NCI-H1092 (cell line): ENCODE measurements at regions not wholly inside any gene's neighbourhood (a gene's known extent, or its start where the extent isn't known, plus 50 kb on each side); places are given as distances from the start of the nearest gene placed in this dataset.
A peak's percentile ranks its signal among the peaks of the same experiment; 100 is the strongest.

Source experiments
- DNase-seq: peaks from one replicate; lab custom pipeline; 2025; lab: John Stamatoyannopoulos, UW

DNA sequence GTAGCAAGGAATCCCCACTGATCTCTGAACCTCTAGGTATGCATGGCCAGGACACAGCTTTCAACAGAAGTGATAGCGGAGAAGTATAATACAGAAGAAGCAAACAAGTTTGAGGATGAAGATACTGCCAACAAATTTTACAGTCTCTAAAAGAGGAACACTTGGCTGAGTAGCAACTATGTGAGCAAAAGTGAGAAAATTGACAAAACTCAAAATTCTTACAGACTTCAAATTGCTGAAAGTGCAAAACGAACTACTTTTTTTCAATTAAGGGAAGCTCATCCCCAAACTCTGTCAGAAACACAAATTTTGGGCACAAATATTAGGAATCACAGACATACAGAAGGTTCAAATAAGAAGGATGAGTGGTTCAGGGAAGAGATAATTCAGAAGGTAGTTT lies 1324.6 kb downstream of the LRFN5 start:
- DNase-seq, result no peak

DNA sequence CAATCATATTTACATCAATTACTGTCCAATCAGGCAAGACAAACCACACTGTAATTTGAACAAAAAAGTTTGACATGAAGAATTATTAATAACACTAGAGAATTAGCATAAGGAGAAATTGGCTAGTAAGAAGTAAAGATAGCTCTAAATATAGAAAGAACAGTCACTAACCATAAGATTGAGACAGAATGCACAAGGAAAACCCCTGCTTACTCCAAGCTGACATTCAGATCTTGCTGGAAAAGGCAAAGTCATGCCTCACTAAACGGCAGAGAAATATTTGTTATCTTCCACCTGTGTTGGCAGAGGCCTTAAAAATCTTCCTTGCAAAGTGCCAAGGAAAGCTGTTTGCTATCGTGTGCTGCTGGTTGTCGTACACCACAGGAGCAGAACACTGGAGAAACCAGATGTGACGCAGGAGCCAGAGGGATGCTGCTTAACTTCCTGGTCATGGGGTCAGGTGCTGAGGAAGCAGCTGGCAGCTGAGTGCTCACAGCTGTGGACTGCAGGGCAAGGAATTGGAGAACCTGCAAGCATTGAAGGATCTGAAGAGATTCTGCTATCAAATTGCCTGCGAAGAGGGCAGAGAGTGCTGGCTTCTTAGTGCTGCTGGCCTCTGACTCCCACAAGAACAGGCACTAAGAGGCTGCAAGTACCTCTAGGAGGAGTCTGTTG lies 1323.3 kb downstream of the LRFN5 start:
- DNase-seq, result peak; percentile 28

DNA sequence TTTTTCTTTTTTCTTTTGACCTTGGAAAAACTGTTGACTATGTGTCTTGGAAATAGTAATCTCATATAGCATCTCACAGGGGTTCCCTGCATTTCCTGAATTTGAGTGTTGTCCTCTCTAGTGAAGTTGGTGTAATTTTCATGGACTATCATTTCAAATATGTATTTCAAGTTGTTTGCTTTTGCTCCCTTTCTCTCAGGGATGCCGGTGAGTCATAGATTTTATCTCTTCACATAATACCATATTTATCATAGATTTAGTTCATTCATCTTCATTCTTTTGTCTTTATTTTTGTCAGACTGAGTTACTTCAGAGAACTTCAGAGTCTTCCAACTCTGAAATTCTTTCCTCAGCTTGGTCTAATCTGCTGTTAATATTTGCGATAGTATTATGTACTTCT lies 1320.6 kb downstream of the LRFN5 start:
- DNase-seq, result no peak

DNA sequence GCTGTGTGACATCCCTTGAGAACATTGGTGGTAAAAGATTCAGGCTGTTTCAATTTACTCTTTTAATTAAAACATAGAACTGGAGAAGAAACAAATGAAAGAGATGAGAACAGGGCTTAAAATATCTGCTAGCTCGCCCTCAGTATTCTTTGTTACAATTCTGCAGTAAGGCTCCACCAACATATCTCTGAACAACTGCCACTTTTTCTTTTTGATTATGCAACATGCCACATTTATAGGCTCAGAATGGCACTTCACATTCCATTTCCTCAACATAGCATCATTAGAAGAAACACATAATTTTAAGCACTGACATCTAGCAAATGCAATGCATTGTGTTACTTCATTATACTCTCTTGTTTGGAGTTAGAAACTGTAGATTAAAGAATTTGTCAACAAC lies 1315.2 kb downstream of the LRFN5 start:
- DNase-seq, result no peak

DNA sequence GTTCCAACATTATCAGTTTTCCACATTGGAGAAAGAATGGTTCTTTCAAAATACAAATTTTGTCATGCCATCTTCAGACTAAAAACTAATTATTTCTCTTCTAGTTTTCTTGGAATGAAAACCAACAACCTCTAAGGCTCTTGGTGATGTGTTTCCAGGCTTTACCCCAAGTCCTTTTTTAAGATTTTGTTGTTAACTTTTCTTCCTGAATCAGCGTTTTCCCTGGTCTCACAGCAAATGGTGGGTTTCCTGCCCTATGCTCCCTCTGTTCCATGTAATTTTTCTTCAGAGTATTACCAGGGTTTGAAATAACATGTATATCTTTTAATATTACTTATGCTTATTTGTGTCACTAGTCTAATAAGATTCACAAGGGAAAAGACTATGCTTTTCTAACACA lies 1311.9 kb downstream of the LRFN5 start:
- no peak for DNase-seq

DNA sequence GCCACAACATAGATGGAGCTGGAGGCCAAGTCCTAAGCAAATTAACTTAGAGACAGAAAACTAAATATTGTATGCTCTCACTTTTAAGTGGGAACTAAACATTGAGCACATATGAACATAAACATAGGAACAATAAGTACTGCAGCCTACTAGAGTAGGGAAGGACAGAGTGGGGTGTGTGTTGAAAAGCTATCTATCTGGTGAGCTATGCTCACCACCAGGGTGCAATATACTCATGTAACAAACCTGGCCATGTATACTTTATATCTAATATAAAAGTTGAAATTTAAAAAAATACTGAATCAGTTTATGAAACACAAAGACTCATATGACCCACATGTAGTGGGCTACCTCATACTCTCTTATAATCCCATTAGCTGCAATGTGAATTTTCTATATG lies 1305.0 kb downstream of the LRFN5 start:
- DNase-seq, result no peak

DNA sequence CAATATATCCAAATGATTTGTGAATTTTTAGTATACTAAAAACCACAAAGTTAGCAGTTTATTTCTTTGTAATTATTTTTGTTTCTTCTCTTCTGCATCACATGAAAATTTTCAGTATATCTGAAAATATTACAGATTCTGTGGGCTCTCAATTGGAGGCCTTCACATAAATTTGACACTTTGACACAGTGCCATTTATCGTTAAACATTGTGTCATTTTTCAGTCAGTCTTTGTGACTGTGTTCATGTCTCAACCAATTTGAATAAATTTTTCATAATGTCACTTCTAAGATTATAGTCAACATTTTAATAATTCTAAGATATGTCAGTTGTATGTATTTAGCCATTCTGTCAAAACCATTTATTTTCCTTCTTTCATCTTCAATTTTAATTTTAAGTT lies 1303.0 kb downstream of the LRFN5 start:
- no peak for DNase-seq

DNA sequence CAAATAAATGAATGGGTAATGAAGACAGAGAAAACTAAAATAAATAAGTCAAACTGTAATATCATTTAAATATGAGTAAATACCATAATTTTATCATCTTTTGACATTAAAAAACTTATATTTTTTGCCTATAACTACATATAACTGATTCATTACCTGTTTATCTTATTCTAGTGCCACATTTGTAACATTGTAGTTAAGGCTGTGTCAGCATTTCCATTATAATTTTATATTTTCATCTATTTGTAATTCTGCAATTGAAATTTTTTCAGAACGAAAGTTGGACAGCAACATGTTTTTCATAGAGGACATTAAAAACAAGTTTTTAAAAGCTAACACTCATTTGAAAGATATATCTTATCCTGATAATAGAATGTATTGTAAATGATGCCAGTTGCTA lies 1286.5 kb downstream of the LRFN5 start:
- no peak for DNase-seq

DNA sequence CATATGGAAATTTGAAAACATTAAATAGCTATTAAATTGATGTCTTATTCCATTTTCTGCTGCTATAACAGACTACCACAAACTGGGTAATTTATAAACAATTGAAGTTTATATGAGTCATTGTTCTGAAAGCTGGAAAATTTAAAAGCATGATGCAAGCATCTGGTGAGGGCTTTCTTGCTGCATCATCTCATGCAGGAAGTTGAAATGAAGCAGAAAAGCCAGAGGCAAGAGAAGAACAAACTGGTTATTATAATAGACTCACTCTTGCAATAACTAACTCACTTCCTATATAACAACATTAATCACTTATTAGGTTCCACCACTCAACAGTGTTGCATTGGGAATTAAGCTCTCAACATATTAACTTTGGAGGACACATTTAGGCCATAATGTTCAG lies 1277.4 kb downstream of the LRFN5 start:
- DNase-seq, result no peak

DNA sequence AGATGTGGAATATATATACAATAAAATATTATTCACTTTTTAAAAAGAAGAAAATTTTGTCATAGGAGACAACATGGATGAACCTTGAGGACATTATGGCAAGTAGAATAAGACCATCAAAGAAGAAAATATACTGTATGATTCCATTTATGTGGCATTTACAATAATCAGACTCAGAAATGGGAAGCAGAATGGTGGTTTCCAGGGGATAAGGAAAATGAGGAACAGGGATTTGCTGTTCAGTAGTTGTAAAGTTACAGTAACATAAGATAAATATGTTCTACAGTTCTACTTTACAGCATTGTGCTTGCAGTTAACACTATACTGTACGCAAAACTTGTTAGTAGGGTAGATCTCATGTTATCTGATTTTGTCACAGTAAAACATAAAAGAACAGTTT lies 1271.0 kb downstream of the LRFN5 start:
- no peak for DNase-seq

DNA sequence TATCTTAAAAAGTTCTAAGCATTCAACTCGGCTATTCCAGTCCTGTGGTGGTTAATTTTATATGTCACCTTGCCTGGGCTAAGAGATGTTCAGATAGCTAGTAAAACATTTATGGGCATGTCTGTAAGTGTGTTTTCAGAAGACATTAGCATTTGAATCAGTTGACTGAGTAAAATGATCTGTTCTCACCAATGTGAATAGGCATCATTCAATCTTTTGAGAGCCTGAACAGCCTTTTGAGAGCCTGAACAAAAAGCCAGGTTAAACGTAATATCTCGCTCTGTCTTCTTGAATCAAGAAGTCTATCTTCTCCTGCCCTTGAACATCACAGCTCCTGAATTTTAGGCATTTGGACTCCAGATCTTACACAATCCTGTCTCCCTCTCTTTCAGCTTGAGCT lies 1266.1 kb downstream of the LRFN5 start:
- DNase-seq, result no peak

DNA sequence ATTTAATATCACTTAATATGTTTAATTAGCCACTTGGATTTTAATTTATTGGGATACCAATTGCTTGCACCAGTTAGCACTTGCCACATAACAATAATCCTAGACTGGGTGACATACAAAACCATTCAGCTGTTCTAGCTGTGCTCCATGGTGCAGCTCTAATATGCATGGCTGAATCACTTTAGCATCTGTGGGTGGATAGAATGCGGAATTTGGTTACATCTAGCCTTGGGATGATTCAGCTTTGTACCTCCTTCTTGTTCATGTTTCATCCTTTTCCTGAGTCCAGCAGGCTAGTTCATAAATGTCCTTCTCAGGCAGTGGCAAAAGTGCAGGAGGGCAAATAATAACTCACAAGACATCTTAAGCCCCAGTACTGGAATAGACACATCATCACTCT lies 1263.0 kb downstream of the LRFN5 start:
- DNase-seq, result no peak

DNA sequence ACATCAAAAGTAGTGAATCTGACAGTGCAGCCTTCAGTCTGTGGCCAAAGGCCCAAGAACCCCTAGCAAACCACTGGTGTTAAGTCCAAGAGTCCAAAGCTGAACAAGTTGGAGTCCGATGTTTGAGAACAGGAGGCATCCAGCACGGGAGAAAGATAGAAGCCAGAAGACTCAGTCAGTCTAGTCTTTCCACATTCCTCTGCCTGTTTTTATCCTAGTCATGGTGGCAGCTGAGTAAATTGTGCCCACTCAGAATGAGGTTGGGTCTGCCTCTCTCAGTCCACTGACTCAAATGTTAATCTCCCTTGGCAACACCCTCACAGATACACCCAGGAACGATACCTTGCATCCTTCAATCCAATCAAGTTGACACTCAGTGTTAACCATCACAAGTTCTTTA lies 1255.4 kb downstream of the LRFN5 start:
- DNase-seq, result no peak

DNA sequence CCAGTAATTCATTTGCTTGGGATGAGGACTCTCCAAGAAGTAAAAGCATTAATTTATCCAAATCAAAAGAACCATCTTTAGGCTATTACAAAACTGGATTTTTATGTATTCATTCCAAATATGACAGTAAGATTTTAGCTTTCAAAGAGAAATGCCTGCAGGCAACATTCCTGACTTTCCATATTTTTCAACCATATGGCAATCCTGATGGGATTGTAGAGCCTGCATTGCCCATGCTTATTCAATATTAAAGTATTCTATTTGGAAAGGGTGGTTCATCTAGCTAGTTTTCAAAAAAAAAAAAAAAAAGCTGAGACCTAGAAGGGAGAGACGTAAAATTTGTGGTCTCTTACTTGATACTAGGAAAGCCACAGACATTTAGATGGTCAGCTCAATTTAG lies 1253.7 kb downstream of the LRFN5 start:
- no peak for DNase-seq

DNA sequence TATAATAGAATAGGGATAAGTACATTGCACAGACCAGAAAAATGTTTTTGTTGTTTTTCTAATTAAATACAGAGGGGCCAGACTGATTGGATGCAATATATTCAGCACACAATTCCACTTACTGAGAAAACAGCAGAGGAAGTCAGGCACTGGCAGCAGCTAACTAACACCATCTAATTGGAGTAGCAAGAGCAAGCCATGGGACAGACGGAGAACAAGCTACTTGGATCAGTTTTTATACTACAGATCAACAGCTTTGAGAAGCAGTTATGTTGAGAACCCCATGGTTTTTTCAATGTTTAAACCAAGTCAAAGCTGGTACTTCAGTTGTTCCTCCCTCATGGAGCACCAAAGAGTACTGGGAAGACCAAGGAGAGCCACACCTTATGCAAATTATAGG lies 1249.4 kb downstream of the LRFN5 start:
- DNase-seq, result no peak

DNA sequence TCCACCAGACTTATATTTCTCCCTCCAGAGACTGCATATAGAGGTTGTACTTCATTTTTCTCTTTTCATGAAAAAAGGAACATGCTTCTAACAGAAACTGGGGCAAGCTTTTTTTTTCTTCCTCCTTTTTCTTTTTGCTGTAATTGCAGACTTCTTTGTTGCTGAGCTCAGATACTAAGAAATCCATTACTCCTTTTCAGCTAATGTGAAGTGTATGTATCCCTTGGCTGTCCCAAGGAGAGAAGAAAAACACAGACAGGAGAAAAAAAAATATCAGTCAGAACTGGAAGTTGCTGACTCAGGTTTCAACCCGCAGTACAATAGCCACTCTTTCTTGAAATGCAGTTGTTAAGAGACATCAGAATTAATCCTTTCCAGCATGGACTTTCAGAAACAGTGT lies 1248.4 kb downstream of the LRFN5 start:
- DNase-seq, result no peak

DNA sequence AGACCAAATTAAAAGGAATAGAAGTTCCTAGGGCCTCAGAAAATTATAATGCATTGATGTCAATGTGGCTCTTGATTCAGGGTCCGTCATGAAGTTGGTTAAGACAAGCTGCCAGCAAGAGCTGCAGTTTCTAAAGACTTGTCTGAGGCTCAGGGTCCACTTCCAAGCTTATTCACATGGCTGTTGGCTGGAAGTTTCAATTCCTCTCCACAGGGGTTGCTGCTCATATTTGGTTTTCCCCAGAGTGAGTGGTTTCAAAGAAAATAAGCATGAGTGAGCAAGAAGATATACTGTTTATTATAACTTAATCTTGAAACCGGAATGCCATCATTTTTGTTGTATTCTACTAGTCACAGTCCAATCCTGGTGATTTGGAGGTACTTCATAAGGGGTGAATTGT lies 1247.4 kb downstream of the LRFN5 start:
- no peak for DNase-seq

DNA sequence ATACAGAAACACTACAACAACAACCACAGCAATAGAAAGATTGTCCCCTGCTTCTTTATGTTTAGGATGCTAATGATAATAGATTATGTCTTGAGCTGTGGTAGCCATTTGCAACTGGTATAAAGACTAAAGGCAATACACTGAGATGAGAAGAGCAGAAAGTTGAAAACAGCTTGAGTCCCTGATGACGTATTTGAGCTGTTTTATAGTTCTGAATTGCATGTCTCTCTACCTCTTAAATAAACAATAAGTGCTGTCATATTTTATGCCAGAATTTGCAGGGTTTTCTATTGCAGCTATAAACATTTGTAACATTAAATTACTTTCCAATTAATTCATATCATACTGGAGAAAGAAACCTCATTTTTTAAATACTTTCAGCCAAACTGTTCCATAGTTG lies 1242.0 kb downstream of the LRFN5 start:
- DNase-seq, result no peak

DNA sequence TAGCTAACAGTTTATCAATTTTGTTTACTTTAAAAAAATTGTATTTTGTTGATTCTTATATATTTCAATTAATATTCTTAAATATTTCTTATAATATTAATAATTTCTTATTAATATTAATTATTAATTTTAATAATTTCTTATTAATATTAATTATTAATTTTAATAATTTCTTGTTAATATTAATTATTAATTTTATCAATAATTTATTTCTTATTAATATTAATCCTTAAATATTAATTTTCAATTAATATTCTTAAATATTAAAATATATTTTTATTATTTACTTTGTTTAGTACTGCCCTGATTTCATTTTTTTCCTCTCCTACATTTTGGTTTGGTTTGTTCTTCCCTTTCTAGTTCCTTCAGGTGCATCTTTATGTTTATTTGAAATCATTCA lies 1208.1 kb downstream of the LRFN5 start:
- DNase-seq, result no peak

DNA sequence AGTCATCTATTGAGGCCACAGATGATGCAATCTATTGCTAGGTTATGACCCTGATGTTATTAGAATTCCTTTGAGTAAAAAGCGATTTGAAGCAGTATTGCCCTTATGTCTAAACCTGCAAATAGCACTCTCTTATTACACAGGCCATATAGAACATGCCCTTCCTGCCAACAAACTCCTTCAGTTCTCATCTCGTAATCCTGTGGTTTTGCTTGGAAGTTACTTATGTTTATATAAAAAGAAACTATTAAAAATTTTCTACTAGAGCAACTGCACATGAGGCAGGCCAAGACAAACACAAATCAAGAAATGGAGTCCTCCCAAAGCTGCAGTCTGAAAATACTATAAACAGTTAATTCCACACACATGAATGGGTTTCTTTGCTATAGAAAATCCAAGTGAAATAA lies 1200.2 kb downstream of the LRFN5 start:
- no peak for DNase-seq

DNA sequence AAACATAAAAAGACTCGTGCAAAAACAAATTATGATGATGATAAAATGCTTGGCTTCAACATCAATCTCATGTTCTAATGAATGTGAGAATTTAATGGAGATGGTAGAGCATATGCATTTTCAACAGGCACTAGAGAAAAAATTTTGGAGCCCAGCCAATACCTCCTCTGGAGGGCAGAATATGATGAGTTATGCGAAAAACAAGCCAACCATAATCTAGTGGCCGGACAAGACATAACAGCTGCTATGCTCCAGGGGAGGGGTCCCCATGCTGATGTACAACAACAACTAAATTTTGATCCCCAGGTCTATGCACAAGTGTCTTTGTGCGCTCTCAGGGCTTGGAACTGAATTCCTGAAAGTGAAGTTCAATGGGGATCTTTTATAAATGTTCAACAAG lies 1197.5 kb downstream of the LRFN5 start:
- peak; percentile 19 for DNase-seq

DNA sequence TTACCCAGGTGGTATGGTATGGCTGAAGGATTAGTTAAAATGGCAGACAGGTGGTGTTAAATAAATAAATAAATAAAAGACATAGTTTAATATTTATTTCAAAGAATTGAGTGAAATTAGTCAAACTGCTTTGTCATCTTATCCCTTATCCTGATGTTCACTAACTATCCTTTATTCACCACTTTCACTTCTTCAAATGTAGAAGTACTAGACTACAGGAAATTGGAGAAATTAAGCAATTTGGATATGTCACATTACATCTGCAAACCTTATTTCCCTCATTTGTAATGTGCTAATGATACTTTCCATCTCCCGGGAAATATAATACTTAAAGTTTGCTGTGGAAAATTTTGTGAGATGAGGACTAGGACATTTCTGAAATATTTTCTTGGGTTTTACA lies 1195.7 kb downstream of the LRFN5 start:
- no peak for DNase-seq

DNA sequence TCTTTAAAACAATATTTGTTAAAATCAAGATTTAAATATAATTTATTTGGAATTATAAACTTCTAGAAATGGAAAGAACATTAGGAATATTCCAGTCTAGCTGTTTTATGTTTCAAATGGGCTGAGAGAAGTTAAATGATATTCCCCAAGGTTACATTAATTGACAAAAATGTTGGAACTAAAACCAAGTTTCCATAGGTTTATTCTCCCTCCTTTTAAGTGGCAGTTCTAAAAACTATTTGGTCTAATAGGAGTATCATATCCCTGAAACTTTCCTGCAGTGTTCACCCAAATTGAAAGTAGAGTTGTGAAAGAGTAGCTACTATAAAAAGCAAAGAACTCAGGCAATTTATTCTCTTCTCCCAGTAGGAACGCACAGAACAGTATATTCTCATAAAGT lies 1185.5 kb downstream of the LRFN5 start:
- DNase-seq, result no peak

DNA sequence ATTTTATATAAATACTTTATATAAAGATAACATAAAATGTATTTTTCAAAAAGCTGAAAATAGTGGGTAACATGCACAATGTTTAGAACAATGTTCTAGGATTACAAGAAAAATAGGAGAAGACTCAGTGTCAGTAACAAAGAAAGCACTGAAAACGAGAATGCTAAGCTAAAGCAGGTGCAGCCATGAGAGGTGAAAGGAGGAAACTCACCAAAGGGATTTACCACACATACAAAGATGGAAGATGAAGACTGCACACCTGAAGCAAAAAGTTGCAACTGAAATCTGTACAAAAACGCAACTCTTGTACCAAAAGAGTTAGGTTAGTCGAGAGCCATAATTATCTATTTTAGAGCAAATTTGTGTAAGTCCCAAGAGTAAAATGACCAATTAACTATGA lies 1176.1 kb downstream of the LRFN5 start:
- no peak for DNase-seq

DNA sequence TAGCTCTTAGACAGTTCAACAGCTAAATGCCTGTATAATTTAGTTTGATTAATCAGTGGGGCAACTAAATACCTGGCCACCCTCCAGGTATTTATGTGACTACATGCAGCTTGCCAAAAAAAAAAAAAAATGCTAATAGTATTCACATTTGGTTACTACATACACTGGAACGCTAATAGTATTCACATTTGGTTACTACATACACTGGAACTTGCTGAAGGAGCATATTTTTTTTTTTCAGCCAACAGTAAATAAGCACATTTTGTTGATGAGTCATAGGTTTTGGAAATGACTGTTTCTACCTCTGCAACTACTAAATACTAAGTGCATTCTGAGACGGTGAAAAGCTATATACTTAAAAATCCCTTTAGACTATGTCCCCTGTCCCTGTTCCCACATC lies 1172.3 kb downstream of the LRFN5 start:
- no peak for DNase-seq
